IPS DF 4.7 (cell line): ENCODE measurements at regions not wholly inside any gene's neighbourhood (a gene's known extent, or its start where the extent isn't known, plus 50 kb on each side); places are given as distances from the start of the nearest gene placed in this dataset.

Source experiments
- DNase-seq: peaks from one replicate; pipeline ENCODE4 v3.0.0-alpha.2; 2013; ENCODE audit warnings: low spot score; ENCODE audit errors: extremely low read depth

GRCh38 chr10:131701131-131701947 lies 199.5 kb upstream of the PPP2R2D start:
- DNase-seq = no peak

- DNase-seq = no peak
Observed at GRCh38 chr10:131702531-131703356, 198.1 kb upstream of the PPP2R2D start.

- DNase-seq = no peak
Observed at GRCh38 chr10:131703541-131703940, 197.3 kb upstream of the PPP2R2D start.

DNA sequence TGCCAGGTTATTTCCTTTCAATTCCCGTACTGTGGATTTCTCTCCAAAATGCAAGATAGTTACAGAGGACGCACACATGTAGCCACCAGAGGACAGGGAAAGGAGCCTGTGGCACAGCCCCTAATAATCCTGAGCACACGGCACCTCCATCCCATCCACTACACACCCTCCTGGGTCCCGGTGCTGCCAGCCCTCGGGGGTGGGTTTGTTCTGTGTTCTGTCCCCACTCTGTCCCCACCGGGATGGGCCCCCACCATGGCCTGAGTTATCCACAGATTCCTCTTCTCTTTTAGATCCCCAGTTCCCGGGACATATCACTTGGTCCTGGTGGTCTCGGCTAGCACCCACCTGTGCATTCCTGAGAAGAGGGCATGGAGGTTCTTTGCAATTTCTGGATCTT lies 196.9 kb upstream of the PPP2R2D start:
- no peak for DNase-seq

- DNase-seq = no peak
Observed at GRCh38 chr10:131706476-131706875, 194.3 kb upstream of the PPP2R2D start.

DNA sequence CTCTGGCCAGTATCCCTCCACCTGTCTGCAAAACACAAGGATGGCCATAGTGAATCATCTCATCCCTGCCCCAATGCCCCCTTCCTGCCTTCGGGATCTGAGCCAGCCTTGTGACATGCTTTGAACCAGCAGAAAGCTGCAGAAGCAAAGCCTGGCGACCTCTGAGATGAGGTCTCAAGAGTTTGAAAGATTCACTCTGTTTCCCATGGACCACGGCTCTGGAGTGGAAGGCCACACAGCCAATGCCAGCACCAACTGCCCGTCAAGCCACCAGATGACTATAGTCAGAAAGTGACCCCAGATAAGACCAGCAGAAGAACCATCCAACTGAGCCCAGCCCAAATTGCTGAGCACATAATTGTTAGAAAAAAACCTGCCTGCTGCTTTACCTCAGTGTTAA lies 193.9 kb upstream of the PPP2R2D start:
- DNase-seq = no peak

- DNase-seq = no peak
Observed at GRCh38 chr10:131708225-131708880, 192.5 kb upstream of the PPP2R2D start.

DNA sequence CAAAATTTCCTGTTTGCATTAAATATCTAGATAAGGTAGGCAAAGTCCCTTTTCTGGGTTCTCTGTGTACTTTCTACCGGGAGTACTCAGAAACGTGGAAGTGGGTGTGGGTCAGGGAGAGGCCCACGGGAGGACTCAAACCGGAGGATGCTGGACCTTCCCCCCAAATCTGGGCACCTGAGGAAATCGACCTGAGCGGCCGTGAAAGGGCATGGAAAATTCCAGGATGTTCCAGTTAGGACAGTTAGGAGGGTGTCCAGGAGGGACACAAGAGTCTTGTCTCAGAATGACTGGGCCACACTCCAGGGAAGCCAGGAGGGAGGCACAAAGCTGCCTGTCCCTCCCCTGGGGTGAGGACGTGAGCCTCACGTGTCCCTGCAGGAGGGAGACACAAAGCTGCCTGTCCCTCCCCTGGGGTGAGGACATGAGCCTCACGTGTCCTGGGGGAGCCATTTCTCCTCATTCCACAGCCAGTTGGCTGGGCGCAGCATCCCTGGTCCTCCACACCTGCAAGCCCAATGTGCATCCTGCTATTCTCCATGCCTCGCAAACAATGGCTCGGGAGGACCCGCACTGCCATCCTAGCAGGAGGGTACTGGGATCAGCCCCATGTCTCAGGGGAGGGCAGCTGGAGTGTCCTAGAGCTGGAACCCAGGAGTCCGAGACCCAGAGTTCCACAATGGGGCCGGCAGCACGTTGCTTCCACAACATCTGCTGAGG lies 190.5 kb upstream of the PPP2R2D start:
- DNase-seq = no peak

GRCh38 chr10:131722121-131722520 lies 178.7 kb upstream of the PPP2R2D start:
- DNase-seq = no peak

DNA sequence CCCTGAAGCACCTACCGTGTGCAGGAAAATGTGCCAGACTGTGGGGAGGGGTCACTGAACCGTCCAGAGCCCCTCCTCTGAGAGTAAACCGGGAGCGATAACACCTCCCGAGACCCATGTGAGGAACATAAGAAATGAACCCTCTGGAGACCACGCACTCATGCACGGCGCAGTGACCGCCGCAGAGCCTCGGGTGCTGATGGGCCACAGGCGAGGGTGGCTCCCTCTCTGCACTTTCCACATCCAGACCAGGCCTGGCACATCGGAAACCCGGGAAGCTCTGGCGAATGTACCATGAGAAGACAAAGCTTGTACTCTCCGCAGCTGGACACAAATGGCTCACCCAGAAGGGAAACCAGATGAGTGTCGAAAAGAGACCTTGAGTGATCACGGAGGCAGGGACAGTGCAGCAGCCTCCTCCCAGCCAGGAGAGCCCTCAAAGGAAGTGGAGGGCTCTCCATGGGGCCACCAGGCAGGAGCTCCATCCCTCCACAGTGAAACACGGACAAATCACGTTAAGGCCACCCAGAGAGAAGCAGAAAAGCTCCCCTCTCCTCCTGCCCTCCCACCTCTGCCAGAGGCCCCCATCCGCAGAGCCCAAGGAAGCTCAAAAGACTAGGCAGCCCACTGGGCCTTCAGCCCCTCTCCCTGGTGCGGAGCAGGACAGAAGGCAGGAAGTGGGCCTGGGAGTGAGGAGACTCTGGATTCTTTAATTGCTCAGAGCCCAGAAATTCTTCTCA lies 178.1 kb upstream of the PPP2R2D start:
- DNase-seq = no peak

- DNase-seq = no peak
Observed at GRCh38 chr10:131723297-131724168, 177.3 kb upstream of the PPP2R2D start.

GRCh38 chr10:131724169-131724545 lies 176.7 kb upstream of the PPP2R2D start:
- DNase-seq = no peak

- no peak for DNase-seq
Observed at GRCh38 chr10:131724891-131725580, 175.8 kb upstream of the PPP2R2D start.

- DNase-seq = no peak
Observed at GRCh38 chr10:131725581-131726069, 175.2 kb upstream of the PPP2R2D start.

- no peak for DNase-seq
Observed at GRCh38 chr10:131726076-131726880, 174.5 kb upstream of the PPP2R2D start.

DNA sequence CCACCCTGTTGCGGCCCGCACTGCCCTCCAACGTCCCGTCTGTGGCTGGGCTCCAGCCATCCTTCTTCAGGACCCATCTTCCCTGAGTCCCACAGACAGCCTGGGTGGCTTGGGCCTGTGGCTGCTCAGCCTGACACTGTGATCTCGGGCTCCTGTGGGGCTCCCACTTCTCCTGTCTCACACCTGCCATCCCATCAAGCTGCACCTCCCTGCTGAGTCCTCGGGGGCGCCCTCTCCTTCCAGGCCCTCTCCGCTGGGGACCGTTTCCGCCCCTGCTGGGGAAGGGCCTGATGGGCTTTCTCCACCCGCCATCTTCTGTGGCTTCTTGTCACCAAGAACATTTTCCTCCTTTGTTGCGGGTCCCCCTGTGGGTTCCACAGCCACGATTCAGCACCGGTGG lies 173.8 kb upstream of the PPP2R2D start:
- DNase-seq = no peak

DNA sequence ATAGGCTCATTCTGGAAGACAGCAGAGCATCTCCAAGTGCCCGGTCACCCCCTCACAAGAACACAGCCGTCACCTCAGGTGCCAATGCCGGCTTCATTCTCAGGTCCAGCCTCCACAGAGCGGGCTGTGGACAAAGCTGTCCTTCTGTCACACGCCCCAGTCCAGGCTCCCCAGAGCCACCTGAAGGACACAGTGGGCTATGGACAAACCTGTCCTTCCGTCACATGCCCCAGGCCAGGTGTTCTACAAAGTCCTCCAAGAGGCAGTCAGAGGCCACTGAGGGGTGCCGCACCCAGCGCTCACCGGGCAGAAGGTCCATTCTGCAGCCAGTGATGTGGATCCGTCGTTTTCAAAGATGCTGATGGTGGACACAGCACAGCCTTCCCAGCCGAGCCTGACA lies 173.2 kb upstream of the PPP2R2D start:
- DNase-seq = no peak
